ENCODE measurements at regions not wholly inside any gene's neighbourhood (a gene's known extent, or its start where the extent isn't known, plus 50 kb on each side); places are given as distances from the start of the nearest gene placed in this dataset.
A peak's percentile ranks its signal among the peaks of the same experiment; 100 is the strongest.

GRCh38 chr13:97640268-97640667 is 206.3 kb downstream of the RAP2A start:
- DNase-seq = no peak

GRCh38 chr13:97648171-97648880 is 214.4 kb downstream of the RAP2A start:
- no peak for DNase-seq

GRCh38 chr13:97648881-97649224 is 214.9 kb downstream of the RAP2A start:
- DNase-seq = no peak

DNA sequence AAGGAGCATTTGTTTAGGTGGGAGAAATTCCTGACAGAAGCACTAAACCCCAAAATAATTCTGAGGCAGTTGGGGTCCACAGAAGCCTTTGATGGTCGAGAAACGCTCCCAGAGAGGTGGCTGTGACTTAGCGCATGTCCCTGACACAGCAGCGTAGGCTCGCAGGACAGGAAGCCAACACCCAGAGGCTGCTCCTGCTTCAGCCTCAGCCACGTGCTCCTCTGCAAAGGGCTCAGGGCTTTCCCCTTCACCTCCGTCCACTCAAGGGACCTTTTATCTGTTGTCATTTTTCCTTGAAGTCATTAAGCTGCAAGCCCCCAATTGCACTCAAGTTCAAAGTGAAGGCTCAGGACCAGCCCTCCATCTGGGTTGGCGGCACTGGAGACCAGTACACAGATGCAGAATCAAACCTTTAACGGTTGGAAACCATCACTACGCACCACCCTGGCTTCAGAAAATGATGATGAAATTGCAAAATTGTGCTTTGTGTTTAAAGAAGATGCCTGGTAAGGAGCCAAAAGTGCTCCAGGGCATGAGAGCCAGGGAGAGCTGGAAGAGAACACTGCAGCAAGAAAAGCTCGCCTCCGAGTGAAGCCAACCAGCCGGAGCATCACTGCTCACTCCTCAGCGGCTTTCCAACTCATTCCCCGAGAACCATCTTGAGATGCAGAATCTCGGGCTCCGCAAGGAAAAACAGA is 219.6 kb downstream of the RAP2A start:
- no peak for DNase-seq

DNA sequence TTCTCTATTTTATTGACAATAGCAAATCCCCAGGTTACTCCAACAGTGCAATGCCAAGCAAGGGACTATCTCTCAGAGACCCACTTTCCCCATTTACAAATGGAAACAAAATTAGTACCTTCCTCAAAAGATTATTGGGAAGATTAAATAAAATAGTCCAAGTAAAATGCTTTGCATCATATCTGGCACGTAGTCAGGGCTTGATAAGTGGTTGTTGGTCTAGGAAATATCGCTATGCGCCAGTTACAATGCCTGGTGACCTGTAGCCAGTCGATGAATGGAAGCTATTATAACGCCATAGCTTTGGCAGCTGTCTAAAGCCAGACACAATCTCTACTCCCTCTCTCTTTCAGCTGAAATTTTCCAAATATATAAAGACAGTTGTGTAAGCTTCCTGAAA is 220.3 kb downstream of the RAP2A start:
- DNase-seq = no peak

- no peak for DNase-seq
Measured at GRCh38 chr13:97658556-97658955, 224.6 kb downstream of the RAP2A start.

GRCh38 chr13:97659602-97660001 is 225.6 kb downstream of the RAP2A start:
- DNase-seq = peak; percentile 47

- DNase-seq = peak; percentile 18
Measured at GRCh38 chr13:97660594-97661260, 226.8 kb downstream of the RAP2A start.

DNA sequence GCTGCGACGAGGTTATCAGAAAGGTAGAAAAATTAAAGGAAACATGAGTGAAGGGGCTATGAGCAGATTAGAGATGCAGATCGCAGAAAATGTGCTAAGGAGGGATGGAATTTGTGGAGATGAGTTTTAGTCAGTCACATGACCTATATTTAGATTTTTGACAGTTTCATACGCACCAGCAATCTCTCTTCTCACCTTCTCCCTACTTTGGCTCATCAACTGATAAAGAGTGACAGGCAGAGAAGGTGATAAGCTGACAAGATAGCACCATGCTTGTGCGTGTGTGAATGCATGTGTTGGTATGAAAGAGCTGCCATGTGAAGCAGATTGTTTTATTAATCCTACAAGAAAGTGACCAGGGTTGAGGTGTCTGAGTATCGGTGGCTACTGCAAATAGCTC is 252.6 kb downstream of the RAP2A start:
- no peak for DNase-seq

GRCh38 chr13:97692628-97693027 is 258.7 kb downstream of the RAP2A start:
- DNase-seq = no peak

DNA sequence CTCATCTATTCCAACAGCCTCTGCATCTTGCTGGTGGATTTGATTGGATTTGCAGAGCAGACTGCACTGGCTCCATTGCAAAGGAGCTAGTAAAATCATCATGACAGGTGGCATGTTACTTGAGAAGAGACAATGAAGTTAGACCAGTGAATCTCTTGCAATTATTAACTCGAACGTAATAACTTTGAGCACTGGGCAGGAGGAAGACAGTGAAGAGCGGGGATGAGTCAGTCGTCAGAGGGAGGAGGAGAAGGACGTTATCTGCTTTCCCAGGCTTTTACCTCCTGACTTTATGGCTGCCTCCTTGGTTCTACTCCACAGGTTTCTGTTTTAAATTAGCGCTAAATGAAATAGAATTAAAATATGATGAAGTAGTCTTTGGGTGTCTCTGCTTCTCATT is 257.8 kb upstream of the IPO5 start:
- DNase-seq = no peak

DNA sequence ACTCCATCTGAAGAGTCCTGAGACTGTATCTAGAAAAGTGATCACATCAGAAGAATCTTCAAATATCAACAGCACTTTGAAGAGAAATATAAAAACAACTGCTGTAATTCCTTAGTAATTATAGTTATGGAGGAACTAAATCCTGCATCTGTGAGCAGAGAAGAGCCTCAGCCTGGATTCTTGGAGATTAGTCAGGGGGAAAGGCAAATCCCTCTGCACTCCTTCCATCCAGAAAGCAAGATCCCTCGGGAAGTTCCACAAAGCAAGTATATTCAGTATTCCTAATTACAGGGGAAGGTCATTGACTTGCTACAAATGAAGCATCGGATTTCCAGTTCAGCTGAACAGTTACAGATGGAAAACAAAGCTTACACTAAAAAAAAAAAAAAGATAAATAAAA is 256.6 kb upstream of the IPO5 start:
- DNase-seq = no peak

- DNase-seq = no peak
Measured at GRCh38 chr13:97700306-97700848, 253.1 kb upstream of the IPO5 start.

DNA sequence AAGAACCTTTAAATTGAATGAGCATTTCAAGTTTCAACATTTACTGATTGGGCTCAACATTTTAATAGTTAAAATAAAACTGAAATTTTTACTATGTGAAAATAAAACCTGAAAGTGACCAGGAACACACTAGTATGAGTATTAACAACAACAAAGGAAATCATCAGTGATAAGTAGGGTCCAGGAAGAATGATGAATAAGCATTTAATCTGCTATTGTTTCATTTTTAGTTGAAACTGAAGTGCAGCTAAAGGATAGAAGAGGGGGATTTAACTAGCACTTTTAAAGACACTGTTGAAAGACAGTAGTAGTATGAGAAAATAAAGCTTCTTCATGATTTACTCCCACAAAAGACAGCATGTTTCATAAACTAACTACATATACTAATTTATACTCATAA is 250.9 kb upstream of the IPO5 start:
- DNase-seq = no peak

GRCh38 chr13:97710797-97711196 is 242.7 kb upstream of the IPO5 start:
- no peak for DNase-seq

GRCh38 chr13:97712770-97713169 is 240.7 kb upstream of the IPO5 start:
- no peak for DNase-seq

DNA sequence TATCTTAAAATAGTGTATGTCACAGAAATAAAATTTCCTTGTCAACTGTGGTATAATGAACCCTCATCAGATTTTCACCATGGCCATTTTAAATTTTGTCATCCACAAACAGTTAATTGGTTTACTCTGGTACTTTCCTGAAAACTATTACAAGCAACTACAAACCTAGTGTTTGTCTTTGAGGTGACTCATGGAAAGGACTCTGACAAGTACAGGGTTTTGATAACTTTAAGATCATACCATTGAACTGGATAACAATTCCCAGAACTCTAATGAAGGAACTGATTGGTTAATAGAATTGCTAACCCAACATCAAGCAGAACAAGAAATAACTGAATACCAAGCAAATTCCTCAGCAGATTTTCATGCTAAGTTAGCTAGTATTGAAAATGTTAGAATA is 237.7 kb upstream of the IPO5 start:
- DNase-seq = no peak

DNA sequence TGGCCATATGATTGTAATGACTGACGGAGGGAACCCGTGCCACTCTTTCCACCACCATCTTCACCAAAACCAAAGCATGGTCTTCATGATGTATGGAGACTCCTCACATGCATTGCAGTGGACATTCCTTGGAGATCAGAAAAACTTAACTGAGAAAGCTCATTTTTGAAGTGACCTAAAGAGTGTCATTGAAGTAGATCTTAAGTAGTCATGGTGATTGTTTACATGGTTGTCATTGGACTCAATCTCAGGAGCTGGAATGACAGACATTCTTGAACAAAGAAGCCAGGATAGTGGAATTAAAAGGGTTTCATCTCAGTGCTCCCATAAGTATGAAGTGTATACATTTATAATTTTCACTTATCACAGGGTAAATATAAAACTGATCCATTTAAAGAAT is 236.7 kb upstream of the IPO5 start:
- no peak for DNase-seq

- DNase-seq = no peak
Measured at GRCh38 chr13:97719736-97720135, 233.7 kb upstream of the IPO5 start.

DNA sequence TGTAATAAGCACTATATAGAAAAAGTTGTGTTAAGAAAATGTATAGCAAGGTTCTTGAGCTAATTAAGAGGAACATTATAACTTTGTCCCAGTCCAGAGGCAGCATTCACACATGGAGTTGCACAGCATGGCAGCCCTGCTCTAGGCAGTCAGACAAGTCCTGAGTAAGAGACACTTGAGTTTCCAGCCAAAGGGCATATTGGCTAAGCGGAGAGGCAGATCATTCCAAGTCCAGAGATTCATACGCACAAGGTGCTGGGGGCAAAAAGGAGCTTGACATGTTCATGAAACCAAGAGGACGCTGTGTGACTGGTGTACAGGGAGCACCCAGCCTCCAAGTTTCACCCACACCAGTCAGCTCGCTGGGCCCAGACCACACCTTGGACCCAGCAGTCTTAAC is 232.6 kb upstream of the IPO5 start:
- DNase-seq = no peak

DNA sequence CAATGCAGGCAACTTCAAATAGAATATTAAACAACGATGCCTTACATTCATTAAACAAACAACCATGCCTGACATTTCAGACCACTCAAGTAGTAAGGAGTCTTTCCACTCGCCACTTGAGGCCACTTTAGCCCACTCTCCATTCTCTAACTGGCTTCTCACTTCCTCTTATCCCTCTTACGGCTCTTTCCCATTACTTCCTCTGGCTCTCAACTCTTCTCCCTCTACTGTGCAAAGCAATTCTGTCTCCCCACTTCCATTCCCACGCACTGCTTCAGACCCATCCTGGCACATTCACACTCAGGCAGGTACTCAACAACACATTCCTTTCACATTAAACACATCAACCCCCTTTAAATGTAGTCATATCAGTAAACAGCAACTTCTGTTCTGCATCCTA is 229.8 kb upstream of the IPO5 start:
- DNase-seq = no peak

GRCh38 chr13:97724450-97724849 is 229.0 kb upstream of the IPO5 start:
- DNase-seq = no peak

GRCh38 chr13:97726664-97727280 is 226.7 kb upstream of the IPO5 start:
- DNase-seq = no peak

- no peak for DNase-seq
Measured at GRCh38 chr13:97727991-97728390, 225.5 kb upstream of the IPO5 start.

All from right hindlimb (tissue), 1 donor.